ENCODE measurements at regions not wholly inside any gene's neighbourhood (a gene's known extent, or its start where the extent isn't known, plus 50 kb on each side); places are given as distances from the start of the nearest gene placed in this dataset.

- DNase-seq: no peak
Measured at GRCh38 chr5:111572561-111572960, 60.2 kb upstream of the STARD4 start.

DNA sequence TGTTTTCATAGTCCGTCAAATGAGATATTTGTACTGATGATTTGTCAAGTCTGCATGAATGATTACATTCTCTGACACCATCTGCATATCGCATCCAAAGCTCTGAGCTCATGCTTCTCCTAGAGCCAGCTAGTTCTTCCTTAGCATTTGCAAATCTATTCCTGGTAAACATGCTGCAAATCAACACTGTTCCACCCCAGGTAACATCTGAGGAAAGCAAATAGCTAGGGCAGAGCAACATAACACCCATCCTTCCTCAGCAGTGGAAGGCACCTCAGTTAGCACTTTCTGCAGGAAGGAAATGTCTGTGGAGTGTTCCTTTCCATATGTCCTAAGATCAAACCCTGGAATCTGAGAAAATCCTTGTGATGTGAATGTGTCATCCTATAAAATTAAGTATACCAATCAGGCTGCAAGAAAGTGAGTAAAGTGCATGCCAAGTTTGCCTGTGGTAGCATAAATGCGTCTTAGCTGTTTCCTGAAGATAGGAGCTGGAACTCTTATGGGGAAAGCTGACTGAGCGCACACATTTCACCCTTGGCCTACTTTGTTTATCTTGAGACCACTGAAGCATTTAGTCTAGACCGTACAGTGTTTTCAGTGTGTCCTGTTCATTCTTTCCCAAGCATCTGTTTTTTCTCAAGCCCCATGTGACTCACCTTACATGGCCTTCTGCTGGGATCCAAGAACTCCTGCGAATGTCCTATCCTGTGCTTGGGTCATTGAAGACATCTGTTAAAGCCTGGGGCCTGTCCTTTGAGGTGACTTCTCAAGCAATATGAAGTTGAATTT is 50.9 kb upstream of the STARD4 start:
- DNase-seq: no peak

DNA sequence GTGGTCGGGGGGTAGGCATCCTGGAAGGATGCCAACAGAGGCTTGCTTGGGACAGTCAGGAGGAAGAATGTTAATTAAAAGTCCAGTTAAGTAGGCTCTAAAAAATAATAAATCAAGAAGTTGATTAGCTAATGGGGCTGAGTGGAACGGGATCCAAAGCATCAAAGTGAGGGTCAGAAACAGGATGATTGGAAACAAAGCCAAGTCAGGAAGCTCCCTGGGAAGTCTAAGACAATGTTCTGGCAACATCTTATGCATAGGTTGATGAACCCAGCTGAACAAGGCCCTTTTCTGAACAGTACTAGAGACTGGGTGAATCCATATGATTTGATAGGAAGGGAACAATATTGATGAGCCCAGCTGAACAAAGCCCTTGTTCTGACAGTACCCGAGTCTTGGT is 50.2 kb upstream of the STARD4 start:
- DNase-seq: no peak

Measured in left hindlimb (tissue), 1 donor.